ENCODE measurements at regions not wholly inside any gene's neighbourhood (a gene's known extent, or its start where the extent isn't known, plus 50 kb on each side); places are given as distances from the start of the nearest gene placed in this dataset.

DNA sequence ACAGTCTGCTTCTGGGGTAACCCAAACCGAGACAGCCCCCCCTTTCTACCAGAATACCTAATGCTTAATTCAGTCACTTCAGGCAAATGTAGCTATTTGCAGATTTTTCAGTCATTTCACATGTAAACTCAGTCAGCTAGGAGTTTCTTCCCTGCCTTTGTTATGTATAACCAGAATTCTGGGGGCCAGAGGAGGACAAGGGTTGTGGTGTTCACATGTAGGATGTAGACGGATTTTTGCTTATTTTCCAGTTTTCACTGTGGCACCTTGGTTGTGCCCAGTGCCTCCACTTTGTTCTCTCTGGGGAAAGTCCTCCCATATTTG, 51.1 kb downstream of the PROKR2 start:
- Histone ChIP-seq H3K27me3 (ENCODE audit: insufficient read depth, low read length) (peaks cover 98% of the 10 kb centered on the region), H3K4me3 (ENCODE audit: low read depth, low read length) (no peak overlapping the region), H3K4me1 (ENCODE audit: control insufficient read depth, insufficient read depth, low read length, unreplicated experiment) (no peaks in the 10 kb centered on the region)

DNA sequence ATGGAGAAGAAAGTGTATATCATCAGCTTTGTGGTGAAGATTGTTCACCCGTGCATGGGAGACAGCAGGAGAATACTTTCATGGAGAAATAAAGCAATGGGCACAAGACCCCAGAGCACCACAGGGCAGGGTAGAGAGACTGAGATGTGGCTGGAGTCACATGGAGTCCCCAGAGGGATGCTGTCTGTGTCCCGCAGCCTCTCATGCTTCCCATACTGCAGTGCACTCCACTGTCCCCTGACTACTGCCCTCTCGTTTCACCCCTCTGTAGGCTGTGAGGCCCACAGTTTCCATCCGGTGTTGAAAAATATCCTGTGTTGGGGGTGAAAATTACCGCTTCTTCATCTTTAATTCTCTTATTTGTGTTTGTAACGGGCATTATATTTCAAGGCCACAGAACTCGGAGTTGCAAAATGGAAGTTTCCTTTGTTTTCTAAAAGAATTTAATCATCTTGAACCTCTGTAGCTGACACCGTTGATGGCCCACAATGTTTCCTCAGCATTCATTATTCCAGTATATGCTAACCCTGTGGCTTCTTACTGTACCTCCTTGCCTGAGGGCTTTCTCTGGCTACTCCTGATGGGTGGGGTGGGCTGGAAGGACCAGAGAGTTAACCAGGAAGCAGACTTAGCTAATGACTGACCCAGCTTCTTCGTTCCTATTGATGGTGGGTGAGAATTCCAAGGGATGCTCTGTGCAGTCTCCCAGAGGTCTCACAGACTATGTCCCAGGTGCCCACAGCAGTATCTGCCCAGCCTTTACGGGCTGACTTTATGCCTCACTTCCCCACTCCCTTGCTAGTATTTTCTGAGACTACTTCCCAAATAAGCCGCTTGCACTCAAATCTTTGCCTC, 51.7 kb downstream of the PROKR2 start:
- H3K36me3 ChIP-seq (ENCODE audit: insufficient read depth, low read length) = no peaks in the 10 kb centered on the region
- no peak overlapping the region for H2AFZ ChIP-seq (ENCODE audit: low read length, unreplicated experiment)
- no peak overlapping the region for H3K4me3 ChIP-seq (ENCODE audit: low read depth, low read length)
- H3K27me3 ChIP-seq (ENCODE audit: insufficient read depth, low read length) = peaks cover 94% of the 10 kb centered on the region
- H3K79me2 ChIP-seq (ENCODE audit: control insufficient read depth, insufficient read depth, low read length, unreplicated experiment) = no peaks in the 10 kb centered on the region
- H3K27ac ChIP-seq (ENCODE audit: low read depth, low read length) = no peak overlapping the region
- no peaks in the 10 kb centered on the region for H3K4me1 ChIP-seq (ENCODE audit: control insufficient read depth, insufficient read depth, low read length, unreplicated experiment)

More for the DNA sequence above, 51.1 kb downstream of the PROKR2 start:
- H3K27ac ChIP-seq (ENCODE audit: low read depth, low read length) = no peak overlapping the region
- H3K36me3 ChIP-seq (ENCODE audit: insufficient read depth, low read length) = no peaks in the 10 kb centered on the region
- H2AFZ ChIP-seq (ENCODE audit: low read length, unreplicated experiment) = no peak overlapping the region
- H3K79me2 ChIP-seq (ENCODE audit: control insufficient read depth, insufficient read depth, low read length, unreplicated experiment) = no peaks in the 10 kb centered on the region

DNA sequence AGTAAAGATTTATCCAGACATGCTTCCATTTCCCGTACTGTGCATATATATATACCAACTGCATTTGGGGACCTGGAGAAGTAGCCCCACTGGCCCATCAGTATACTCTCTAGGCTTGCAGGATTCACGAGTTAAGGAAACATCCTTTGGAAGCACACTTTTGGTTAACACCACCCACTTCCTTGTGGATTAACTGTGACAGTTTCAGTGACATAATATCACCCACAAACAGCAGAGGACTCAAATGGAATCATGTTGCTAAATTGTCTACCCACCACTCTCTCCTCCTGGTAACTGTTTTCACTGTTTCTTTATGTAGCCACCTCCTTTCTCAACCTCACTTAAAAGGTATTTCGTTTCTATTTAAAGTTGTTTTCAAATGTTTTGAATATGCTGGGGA, 55.0 kb downstream of the PROKR2 start:
- H3K27ac ChIP-seq (ENCODE audit: low read depth, low read length) = no peak overlapping the region
- no peaks in the 10 kb centered on the region for H3K79me2 ChIP-seq (ENCODE audit: control insufficient read depth, insufficient read depth, low read length, unreplicated experiment)
- H3K4me3 ChIP-seq (ENCODE audit: low read depth, low read length) = no peak overlapping the region
- no peaks in the 10 kb centered on the region for H3K4me1 ChIP-seq (ENCODE audit: control insufficient read depth, insufficient read depth, low read length, unreplicated experiment)
- H3K27me3 ChIP-seq (ENCODE audit: insufficient read depth, low read length) = peaks cover 87% of the 10 kb centered on the region
- no peak overlapping the region for H2AFZ ChIP-seq (ENCODE audit: low read length, unreplicated experiment)
- H3K36me3 ChIP-seq (ENCODE audit: insufficient read depth, low read length) = no peaks in the 10 kb centered on the region

DNA sequence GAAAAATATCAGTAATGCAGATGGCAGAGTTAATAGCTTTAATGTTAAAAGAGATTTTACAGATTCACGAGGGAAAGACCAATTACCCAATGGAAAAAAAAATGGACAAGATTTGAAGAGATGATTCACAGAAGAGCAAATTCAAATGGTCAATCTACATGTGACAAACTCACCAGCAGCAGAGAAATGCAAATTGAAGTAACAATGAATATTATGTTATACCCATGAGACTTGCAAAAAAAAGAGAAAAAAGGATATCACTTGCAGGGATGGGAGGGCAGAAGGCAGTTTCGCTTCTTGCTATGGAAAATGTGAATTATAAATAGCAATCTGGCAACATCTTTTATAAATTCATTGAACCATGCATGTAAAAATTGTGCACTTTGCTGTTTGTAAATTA, 55.9 kb downstream of the PROKR2 start:
- no peaks in the 10 kb centered on the region for H3K79me2 ChIP-seq (ENCODE audit: control insufficient read depth, insufficient read depth, low read length, unreplicated experiment)
- no peak overlapping the region for H3K27ac ChIP-seq (ENCODE audit: low read depth, low read length)
- no peak overlapping the region for H2AFZ ChIP-seq (ENCODE audit: low read length, unreplicated experiment)
- no peaks in the 10 kb centered on the region for H3K36me3 ChIP-seq (ENCODE audit: insufficient read depth, low read length)
- peaks cover 86% of the 10 kb centered on the region for H3K27me3 ChIP-seq (ENCODE audit: insufficient read depth, low read length)
- H3K4me1 ChIP-seq (ENCODE audit: control insufficient read depth, insufficient read depth, low read length, unreplicated experiment) = no peaks in the 10 kb centered on the region
- H3K4me3 ChIP-seq (ENCODE audit: low read depth, low read length) = no peak overlapping the region

Measured in ACC112 (cell line).